NAMALWA (cell line): ENCODE measurements at regions not wholly inside any gene's neighbourhood (a gene's known extent, or its start where the extent isn't known, plus 50 kb on each side); places are given as distances from the start of the nearest gene placed in this dataset.

Experiments
- DNase-seq: peaks from one replicate; pipeline ENCODE4 v3.0.0-alpha.2; 2015; ENCODE audit warnings: low spot score

GRCh38 chr1:225707824-225708223 lies 54.9 kb upstream of the ENAH start:
- DNase-seq, result no peak

GRCh38 chr1:225709101-225709500 lies 56.2 kb upstream of the ENAH start:
- DNase-seq, result no peak

GRCh38 chr1:225710804-225711203 lies 57.9 kb upstream of the ENAH start:
- no peak for DNase-seq

DNA sequence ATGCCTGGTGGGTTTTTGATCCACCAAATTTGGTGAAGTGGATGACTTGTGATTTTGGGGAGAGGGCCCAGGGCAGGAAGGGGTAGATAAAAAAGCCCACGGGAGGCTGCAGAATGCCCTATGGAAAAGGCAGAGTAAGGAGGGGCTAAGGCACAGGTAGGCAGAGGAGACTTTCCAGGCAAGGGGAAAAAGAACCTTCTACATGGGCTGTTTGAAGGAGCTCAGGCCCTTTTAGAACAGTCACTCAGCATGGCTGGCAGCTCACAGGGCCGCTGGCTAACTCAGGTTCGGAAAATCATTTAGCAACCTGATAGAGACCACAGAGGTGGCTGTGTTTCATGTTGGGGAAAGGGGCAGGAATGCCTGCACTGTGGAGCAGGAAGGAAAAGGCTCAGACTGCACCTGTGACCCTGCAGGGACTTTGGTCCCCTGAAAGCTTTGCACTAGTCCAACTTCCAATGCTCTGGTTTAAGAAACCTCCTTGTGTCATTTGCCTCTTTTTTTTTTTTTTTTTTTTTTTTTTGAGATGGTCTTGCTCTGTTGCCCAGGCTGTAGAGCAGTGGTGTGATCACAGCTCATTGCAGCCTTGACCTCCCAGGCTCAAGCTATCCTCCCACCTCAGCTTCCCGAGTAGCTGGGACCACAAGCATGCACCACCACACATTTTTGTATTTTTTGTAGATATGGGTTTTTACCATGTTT lies 58.5 kb upstream of the ENAH start:
- DNase-seq, result peak; percentile 16

DNA sequence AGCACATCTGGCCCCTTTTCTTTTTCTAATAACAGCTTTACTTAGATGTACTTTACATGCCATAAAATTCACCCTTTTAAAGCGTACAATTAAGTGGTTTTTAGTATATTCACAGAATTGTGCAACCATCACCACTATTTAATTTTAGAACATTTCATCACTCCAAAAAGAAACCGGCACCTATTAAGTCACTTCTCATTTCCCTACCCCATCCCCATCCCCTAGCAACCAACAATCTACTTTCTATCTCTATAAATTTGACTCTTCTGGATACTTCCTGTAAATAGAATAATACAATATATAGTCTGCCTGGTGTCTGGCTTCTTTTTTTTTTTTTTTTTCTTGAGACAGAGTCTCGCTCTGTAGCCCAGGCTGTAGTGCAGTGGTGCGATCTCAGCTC lies 59.5 kb upstream of the ENAH start:
- DNase-seq, result peak; percentile 47

- DNase-seq, result no peak
Measured at GRCh38 chr1:225713281-225713680, 60.4 kb upstream of the ENAH start.

- DNase-seq, result no peak
Measured at GRCh38 chr1:225720937-225721336, 56.7 kb upstream of the SRP9 start.

- DNase-seq, result no peak
Measured at GRCh38 chr1:225724251-225724650, 53.4 kb upstream of the SRP9 start.
